Inflammatory macrophage treated with lipopolysaccharide for 4 hours (primary cell): ENCODE measurements at regions not wholly inside any gene's neighbourhood (a gene's known extent, or its start where the extent isn't known, plus 50 kb on each side); places are given as distances from the start of the nearest gene placed in this dataset.
A peak's percentile ranks its signal among the peaks of the same experiment; 100 is the strongest.

ENCODE experiments used
- DNase-seq: peaks from one replicate; pipeline ENCODE4 v3.0.0-alpha.2; 2020

DNA sequence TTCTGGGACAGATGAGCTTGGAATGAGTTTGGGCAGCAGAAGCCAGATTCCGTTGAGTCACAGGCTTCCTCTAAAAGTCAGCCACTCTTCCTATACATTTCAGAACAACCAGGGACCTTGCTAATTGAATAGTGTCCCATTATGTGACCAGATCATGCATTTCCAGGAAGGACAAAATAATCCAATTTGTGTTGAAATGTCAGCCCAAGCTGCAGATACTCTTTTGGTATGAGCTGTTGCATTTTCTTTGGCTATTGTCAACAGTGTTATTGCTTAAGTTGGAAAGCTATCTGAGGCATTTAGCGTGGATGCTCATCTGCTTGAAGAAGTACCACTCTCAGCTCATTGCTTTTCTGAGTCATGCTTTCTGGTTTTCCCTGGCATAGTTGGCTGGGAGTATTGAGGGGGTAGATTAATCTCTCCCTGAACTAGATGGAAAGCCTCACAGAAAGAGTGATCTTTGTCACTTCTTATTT, 223.7 kb upstream of the HABP2 start:
- DNase-seq: no peak

GRCh38 chr10:113331961-113332360, 220.9 kb upstream of the HABP2 start:
- no peak for DNase-seq

DNA sequence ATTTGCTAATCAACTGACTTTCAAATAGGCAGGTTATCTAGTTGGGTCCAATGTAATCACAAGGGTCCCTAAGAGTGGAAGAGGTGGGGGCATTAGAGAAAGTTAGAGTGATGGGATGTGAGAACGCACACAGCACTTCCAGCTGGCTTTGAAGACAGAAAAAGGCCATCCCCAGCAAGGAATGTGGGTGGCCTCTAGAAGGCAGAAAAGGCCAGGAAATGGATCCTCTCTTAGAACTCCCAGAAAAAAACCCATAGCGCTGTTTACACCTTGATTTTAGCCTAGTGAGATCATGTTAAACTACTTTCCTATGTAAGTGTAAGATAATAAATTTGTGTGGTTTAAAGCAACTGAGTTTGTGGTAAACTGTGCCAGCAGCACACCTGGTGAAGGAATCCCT, 219.5 kb upstream of the HABP2 start:
- DNase-seq: no peak

DNA sequence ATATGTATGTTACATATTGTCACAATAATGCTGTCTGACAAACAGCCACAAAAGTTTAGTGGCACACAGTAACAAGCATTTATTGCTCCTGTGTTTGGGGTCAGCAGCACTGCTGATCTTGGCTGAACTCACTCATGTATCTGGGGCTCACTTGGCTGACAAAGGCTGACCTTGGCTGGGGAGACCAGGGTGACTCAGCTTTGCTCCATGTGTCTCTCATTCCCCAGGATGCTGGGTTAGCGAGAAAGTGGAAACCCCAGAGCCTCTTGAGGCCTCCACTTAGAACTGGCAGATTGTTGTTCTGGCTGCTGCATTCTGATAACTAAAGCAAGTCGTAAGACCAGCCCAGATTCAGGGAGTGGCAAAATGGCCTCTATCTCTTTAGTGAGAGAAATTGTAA, 217.3 kb upstream of the HABP2 start:
- no peak for DNase-seq

DNA sequence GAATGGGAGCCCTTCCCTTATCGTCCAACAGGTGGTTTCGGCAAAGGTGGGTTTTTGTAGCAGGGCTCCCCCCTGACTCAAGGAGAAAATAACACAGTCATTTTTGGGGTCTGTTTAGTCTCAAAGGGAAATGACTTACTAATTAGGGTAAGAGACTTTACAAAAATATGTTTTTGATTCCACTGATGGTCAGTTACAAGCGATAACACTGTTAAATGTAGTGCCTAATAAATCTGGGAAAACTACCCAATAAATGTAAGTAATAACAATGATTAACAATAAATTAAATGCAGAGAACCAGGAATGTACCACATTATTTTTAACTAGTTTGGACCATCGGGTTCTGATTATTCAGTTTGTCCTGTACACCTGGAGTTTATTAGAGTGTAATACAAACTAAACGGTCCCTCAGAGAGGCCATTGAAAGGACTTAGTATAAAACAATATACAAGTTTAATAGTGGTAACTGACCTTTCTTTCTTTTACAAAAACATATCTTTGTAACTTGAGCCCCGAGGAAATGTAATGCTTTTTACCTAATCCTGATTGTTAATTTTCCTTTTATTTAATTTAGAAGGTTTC, 216.2 kb upstream of the HABP2 start:
- no peak for DNase-seq

DNA sequence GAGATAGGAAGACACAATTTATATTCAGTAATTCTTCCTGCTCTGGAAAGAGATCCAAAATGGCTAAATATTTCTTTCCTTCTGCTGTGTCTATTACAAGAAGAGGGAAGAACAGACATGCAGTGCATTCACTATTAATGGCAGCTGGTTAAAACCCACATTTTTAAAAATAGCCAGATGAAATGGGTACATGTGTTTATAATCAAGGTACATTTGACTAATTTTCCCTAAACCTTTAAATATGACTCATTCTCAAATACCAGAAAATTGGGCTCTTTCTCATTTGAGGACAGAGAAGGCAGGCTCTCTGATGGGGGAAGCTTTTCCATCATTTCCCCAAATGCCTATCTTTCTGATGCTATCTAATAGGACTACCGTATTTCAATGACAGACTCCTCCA, 215.7 kb upstream of the HABP2 start:
- DNase-seq: no peak

- DNase-seq: no peak
Observed at GRCh38 chr10:113339121-113339520, 213.7 kb upstream of the HABP2 start.

GRCh38 chr10:113340282-113340681, 212.6 kb upstream of the HABP2 start:
- no peak for DNase-seq

GRCh38 chr10:113341138-113341537, 211.7 kb upstream of the HABP2 start:
- DNase-seq: no peak

DNA sequence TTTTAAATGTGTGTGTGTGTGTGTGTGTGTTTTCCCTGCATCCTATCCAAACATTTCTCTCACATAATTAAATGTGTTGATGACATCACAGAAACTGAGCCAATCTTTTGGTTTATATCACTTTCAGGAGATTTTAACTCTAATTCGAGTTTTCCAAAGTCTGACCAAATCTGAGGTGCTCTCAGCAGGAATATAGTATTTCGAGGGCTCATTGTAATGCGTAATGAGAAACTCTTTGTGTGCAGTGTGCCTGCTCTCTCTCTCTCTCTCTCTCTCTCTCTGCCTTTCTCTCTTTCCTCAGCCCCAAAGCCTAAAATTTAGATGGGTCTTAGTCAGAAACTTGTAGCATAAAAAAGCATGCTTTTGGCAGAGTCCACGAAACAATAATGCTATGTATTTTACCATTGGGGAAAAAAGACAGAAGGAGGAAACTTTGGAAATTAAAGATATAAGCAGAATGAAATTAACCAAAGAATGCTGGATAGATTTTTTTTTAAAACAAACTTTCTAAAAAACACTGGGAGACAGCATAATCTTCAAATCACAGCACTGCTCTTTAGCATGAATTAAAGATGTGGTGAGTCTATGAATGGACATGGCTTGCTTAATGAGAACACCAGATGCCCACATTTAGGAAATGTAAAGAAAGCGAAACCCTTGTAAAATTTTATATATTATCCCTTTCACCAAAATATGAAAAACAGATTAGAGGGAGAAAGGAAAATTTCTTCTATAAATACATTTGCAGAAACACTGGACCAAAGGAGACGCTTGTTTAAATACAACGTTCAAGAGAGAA, 206.8 kb upstream of the HABP2 start:
- DNase-seq: no peak

- DNase-seq: no peak
Observed at GRCh38 chr10:113347508-113347907, 205.3 kb upstream of the HABP2 start.

- DNase-seq: no peak
Observed at GRCh38 chr10:113348694-113349093, 204.2 kb upstream of the HABP2 start.

GRCh38 chr10:113350311-113351040, 202.4 kb upstream of the HABP2 start:
- DNase-seq: no peak

DNA sequence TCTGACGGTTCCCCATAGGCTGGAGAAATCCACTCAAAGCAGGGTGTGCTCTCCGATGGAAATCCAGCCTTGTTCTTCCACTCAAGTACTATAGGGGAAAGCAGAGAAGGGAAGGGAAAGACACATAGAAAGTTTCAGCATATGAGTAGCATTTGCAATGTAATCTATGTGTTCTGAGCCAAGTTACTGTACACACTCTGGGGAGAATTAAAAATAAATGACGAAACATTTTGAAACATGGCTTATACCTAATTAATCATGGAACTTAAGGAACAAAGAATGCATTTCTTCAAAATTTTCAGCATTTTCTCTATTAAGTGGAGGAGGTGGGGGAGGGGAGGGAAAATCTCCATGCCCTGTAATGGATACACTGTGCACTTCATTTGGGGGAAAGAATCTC, 198.1 kb upstream of the HABP2 start:
- DNase-seq: no peak

- DNase-seq: peak; percentile 72
Observed at GRCh38 chr10:113356794-113357680, 195.8 kb upstream of the HABP2 start.

- DNase-seq: no peak
Observed at GRCh38 chr10:113357681-113358300, 195.1 kb upstream of the HABP2 start.

DNA sequence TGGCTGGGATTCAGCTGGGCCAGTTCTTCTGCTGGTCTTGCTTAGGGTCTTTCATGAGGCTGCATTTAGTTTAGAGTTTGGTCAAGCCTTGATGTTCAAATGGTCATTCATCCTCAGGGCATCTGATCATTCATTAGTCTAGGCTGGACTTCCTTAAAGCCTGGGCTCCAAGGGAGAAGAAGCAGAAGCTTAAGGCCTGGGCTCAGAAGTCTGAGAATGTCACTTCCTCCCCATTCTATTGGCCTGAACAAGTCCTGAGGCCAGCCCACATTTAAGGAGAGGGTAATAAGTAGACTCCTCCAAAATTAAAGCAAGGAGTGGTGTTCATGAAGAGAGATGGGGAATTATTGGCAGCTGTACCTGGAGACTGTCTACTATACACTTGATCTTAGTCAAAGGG, 193.2 kb upstream of the HABP2 start:
- peak; percentile 43 for DNase-seq

GRCh38 chr10:113360870-113361269, 192.0 kb upstream of the HABP2 start:
- no peak for DNase-seq

DNA sequence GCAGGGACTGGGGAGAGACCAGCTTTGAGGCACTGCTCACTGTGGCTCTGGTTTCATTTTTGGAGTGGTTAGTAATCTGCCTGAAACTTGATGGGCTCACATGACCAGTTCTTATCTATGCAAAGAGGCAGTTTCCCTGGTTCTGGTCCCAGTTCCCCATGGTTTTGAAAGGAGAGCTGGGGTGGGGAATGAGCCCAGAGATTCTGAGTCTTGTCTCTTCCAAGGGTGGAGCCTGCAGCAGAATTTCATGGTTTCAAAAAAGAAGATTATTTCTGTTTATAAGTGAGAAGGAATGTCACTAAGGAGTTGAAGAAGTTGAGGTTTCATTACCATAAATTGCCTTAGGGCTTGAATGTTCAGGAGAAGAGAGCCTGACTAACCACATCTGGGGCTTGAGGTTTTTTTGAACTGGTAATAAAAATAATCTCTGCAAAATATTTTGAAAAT, 190.2 kb upstream of the HABP2 start:
- peak; percentile 45 for DNase-seq

- no peak for DNase-seq
Observed at GRCh38 chr10:113364227-113364626, 188.6 kb upstream of the HABP2 start.

- no peak for DNase-seq
Observed at GRCh38 chr10:113368666-113369364, 184.0 kb upstream of the HABP2 start.

- DNase-seq: no peak
Observed at GRCh38 chr10:113369365-113369694, 183.5 kb upstream of the HABP2 start.
